ENCODE measurements at regions not wholly inside any gene's neighbourhood (a gene's known extent, or its start where the extent isn't known, plus 50 kb on each side); places are given as distances from the start of the nearest gene placed in this dataset.

DNA sequence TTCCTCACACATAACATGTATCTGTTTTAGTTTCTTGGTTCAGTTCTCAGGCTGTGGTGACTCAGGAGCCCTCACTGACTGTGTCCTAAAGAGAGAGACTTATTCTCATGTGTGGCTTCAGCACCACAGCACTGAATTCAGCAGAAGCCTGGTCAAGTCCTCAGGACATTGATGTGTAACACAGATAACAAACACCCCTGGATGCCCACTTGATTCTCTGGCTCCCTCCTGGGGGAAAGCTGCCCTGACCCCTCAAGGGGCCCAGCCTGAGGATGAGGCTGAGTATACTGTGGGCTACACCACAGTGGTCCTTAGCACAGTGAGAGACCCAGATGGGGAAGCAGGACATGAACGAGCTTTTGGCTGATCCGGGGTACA is 87.2 kb upstream of the VPREB1 start:
- H2BK120ac ChIP-seq (ENCODE audit: low read depth, low read length), result no peak overlapping the region
- no peaks in the 10 kb centered on the region for H3K79me2 ChIP-seq (ENCODE audit: control insufficient read depth, insufficient read depth, low read length)
- H4K5ac ChIP-seq (ENCODE audit: low read length), result no peak overlapping the region
- H3K36me3 ChIP-seq (ENCODE audit: control insufficient read depth, insufficient read depth, low read length), result no peaks in the 10 kb centered on the region
- WGBS (ENCODE audit: extremely low coverage, insufficient coverage, low lambda C conversion rate), result no CpG with 5 or more reads among the region's 2 CpGs
- no peak overlapping the region for H2BK15ac ChIP-seq (replicated peaks; ENCODE audit: low read depth)
- no peak overlapping the region for H3K4me3 ChIP-seq (ENCODE audit: low read length)
- no peak overlapping the region for H3K4ac ChIP-seq (ENCODE audit: low read depth, low read length)
- no peaks in the 10 kb centered on the region for H3K4me1 ChIP-seq (ENCODE audit: control insufficient read depth, low read depth, low read length)
- no peak overlapping the region for H2AK5ac ChIP-seq (ENCODE audit: low read length)
- H2BK5ac ChIP-seq (ENCODE audit: low read length), result no peak overlapping the region
- no peak overlapping the region for H3K27ac ChIP-seq (ENCODE audit: low read depth, low read length)
- H4K8ac ChIP-seq (ENCODE audit: low read depth, low read length), result no peak overlapping the region
- H3K18ac ChIP-seq (ENCODE audit: low read length), result no peak overlapping the region
- no peaks in the 10 kb centered on the region for H3K79me1 ChIP-seq (ENCODE audit: low read length)
- H3K56ac ChIP-seq (ENCODE audit: low read length), result no peak overlapping the region
- no peak for DNase-seq
- no peak overlapping the region for H3K23ac ChIP-seq (ENCODE audit: low read length)
- peaks cover 5% of the 10 kb centered on the region for H3K27me3 ChIP-seq (ENCODE audit: insufficient read depth, low read length, poor library complexity)
- no peak overlapping the region for H3K4me2 ChIP-seq (ENCODE audit: low read length)
- H3K9ac ChIP-seq (ENCODE audit: low read length), result no peak overlapping the region

DNA sequence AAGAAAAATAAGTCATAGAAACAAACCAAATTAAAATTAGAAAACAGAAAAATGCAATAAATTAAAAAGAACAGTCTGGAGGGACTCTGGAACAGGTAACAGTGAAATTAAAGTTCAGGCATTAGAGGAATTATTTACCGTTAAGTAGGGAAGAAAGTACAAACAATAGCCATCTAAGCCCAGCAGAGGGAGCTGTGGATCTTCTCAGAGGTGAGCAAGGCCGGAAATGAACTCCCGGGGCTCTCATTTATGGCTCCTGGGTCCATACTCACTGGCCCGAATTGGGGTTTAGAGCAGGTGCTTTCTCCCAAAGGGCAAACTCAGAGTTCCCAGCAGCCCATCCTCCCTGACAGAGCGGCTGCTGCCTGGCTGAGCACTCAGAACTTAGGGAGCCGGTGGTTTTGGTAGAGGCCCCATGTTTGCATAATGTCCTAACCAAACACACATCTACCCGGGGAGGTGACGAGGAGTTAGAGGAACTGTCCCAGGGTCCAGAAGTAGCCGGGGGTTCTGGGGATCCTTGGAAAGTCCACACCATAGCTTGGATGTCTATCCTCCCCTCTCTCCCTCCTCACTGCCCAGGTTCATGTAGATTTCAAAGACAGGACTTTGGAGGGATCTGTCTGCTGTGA is 87.8 kb upstream of the VPREB1 start:
- no peaks in the 10 kb centered on the region for H3K79me1 ChIP-seq (ENCODE audit: low read length)
- H3K56ac ChIP-seq (ENCODE audit: low read length), result no peak overlapping the region
- H2BK120ac ChIP-seq (ENCODE audit: low read depth, low read length), result no peak overlapping the region
- no peaks in the 10 kb centered on the region for H3K79me2 ChIP-seq (ENCODE audit: control insufficient read depth, insufficient read depth, low read length)
- no peak overlapping the region for H3K9ac ChIP-seq (ENCODE audit: low read length)
- H4K5ac ChIP-seq (ENCODE audit: low read length), result no peak overlapping the region
- H4K8ac ChIP-seq (ENCODE audit: low read depth, low read length), result no peak overlapping the region
- no peak overlapping the region for H2BK5ac ChIP-seq (ENCODE audit: low read length)
- H3K4me3 ChIP-seq (ENCODE audit: low read length), result no peak overlapping the region
- no peak overlapping the region for H2BK15ac ChIP-seq (replicated peaks; ENCODE audit: low read depth)
- H2AK5ac ChIP-seq (ENCODE audit: low read length), result no peak overlapping the region
- peak; percentile 82 for DNase-seq
- H3K4me2 ChIP-seq (ENCODE audit: low read length), result no peak overlapping the region
- H3K27me3 ChIP-seq (ENCODE audit: insufficient read depth, low read length, poor library complexity), result peaks cover 5% of the 10 kb centered on the region
- H3K18ac ChIP-seq (ENCODE audit: low read length), result no peak overlapping the region
- H3K23ac ChIP-seq (ENCODE audit: low read length), result no peak overlapping the region
- H3K4me1 ChIP-seq (ENCODE audit: control insufficient read depth, low read depth, low read length), result no peaks in the 10 kb centered on the region
- H3K36me3 ChIP-seq (ENCODE audit: control insufficient read depth, insufficient read depth, low read length), result no peaks in the 10 kb centered on the region
- H3K27ac ChIP-seq (ENCODE audit: low read depth, low read length), result no peak overlapping the region
- no CpG with 5 or more reads among the region's 9 CpGs for WGBS (ENCODE audit: extremely low coverage, insufficient coverage, low lambda C conversion rate)
- H3K4ac ChIP-seq (ENCODE audit: low read depth, low read length), result no peak overlapping the region

DNA sequence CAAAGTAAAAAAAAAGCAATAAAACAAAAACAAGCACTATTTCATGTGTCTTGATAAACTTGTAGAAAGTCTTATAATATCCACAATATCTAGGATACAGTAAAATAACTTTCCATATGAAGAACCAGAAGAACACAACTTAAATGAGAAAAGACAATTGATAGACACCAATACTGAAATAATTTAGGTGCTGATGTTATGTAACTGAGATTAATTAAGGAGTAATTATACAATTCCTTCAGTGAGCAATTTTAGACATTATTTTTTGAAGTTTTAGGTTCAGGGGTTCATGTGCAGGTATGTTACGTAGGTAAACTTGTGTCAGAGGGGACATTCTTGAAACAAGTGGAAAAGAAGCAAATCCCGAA is 88.3 kb upstream of the VPREB1 start:
- H3K79me1 ChIP-seq (ENCODE audit: low read length), result no peaks in the 10 kb centered on the region
- no peak overlapping the region for H2BK5ac ChIP-seq (ENCODE audit: low read length)
- no peak for DNase-seq
- H3K4me1 ChIP-seq (ENCODE audit: control insufficient read depth, low read depth, low read length), result no peaks in the 10 kb centered on the region
- no peak overlapping the region for H3K27ac ChIP-seq (ENCODE audit: low read depth, low read length)
- H3K36me3 ChIP-seq (ENCODE audit: control insufficient read depth, insufficient read depth, low read length), result no peaks in the 10 kb centered on the region
- H4K8ac ChIP-seq (ENCODE audit: low read depth, low read length), result no peak overlapping the region
- WGBS (ENCODE audit: extremely low coverage, insufficient coverage, low lambda C conversion rate), result no CpG with 5 or more reads among the region's 2 CpGs
- H3K4me2 ChIP-seq (ENCODE audit: low read length), result no peak overlapping the region
- no peak overlapping the region for H2BK120ac ChIP-seq (ENCODE audit: low read depth, low read length)
- no peak overlapping the region for H3K4me3 ChIP-seq (ENCODE audit: low read length)
- no peak overlapping the region for H3K4ac ChIP-seq (ENCODE audit: low read depth, low read length)
- no peaks in the 10 kb centered on the region for H3K79me2 ChIP-seq (ENCODE audit: control insufficient read depth, insufficient read depth, low read length)
- no peak overlapping the region for H4K5ac ChIP-seq (ENCODE audit: low read length)
- H3K9ac ChIP-seq (ENCODE audit: low read length), result no peak overlapping the region
- H3K56ac ChIP-seq (ENCODE audit: low read length), result no peak overlapping the region
- no peak overlapping the region for H2AK5ac ChIP-seq (ENCODE audit: low read length)
- peaks cover 5% of the 10 kb centered on the region for H3K27me3 ChIP-seq (ENCODE audit: insufficient read depth, low read length, poor library complexity)
- H3K23ac ChIP-seq (ENCODE audit: low read length), result no peak overlapping the region
- H2BK15ac ChIP-seq (replicated peaks; ENCODE audit: low read depth), result no peak overlapping the region
- no peak overlapping the region for H3K18ac ChIP-seq (ENCODE audit: low read length)

DNA sequence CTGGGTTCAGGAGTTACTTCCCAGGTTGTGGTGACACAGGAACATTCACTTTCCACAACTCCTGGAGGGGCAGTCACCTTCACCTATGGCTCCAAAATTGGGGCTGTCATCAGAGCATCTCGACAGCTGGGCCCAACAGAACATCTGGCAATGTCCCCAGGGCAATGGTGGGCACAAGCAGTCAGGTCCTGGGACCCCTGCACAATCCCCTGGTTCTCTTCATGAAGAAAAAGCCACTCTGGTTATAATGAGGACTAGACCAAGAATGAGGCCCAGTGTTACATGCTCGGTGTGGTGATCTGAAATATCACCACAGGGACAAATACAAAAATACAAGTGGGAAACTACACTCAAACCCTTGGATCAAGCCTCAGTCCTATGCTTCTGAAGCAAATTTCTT is 89.0 kb upstream of the VPREB1 start:
- WGBS (ENCODE audit: extremely low coverage, insufficient coverage, low lambda C conversion rate), result no CpG with 5 or more reads among the region's 2 CpGs

DNA sequence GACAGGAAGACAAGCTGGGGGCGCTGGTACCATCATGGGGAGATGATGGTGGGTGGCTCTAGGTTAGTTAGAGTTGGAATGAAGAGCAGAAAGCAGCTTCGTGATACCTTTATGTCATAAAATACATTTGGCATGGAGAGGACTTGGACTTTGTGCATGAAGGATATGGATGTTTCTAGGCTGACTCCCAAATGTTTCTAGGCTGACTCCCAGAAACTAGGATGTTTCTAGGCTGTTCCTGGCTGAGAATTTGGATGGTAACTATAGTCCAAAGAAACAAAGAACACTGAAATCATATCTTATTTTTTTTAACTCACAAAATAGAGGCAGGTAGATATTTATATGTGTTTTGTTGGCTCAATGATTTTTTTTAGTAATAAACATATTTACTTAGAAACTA is 89.4 kb upstream of the VPREB1 start:
- WGBS (ENCODE audit: extremely low coverage, insufficient coverage, low lambda C conversion rate), result no CpG with 5 or more reads among the region's 2 CpGs
- Histone ChIP-seq H3K4me2 (ENCODE audit: low read length) (no peak overlapping the region), H3K4ac (ENCODE audit: low read depth, low read length) (no peak overlapping the region), H2AK5ac (ENCODE audit: low read length) (no peak overlapping the region), H3K4me1 (ENCODE audit: control insufficient read depth, low read depth, low read length) (no peaks in the 10 kb centered on the region), H3K4me3 (ENCODE audit: low read length) (no peak overlapping the region), H3K56ac (ENCODE audit: low read length) (no peak overlapping the region), H2BK5ac (ENCODE audit: low read length) (no peak overlapping the region), H4K8ac (ENCODE audit: low read depth, low read length) (no peak overlapping the region), H3K27me3 (ENCODE audit: insufficient read depth, low read length, poor library complexity) (peaks cover 5% of the 10 kb centered on the region), H3K79me1 (ENCODE audit: low read length) (no peaks in the 10 kb centered on the region), H3K18ac (ENCODE audit: low read length) (no peak overlapping the region), H3K79me2 (ENCODE audit: control insufficient read depth, insufficient read depth, low read length) (no peaks in the 10 kb centered on the region), H3K9ac (ENCODE audit: low read length) (no peak overlapping the region), H3K36me3 (ENCODE audit: control insufficient read depth, insufficient read depth, low read length) (no peaks in the 10 kb centered on the region), H2BK15ac (replicated peaks; ENCODE audit: low read depth) (no peak overlapping the region), H4K5ac (ENCODE audit: low read length) (no peak overlapping the region), H2BK120ac (ENCODE audit: low read depth, low read length) (no peak overlapping the region), H3K27ac (ENCODE audit: low read depth, low read length) (no peak overlapping the region), H3K23ac (ENCODE audit: low read length) (no peak overlapping the region)
- no peak for DNase-seq

More for the DNA sequence above, 89.0 kb upstream of the VPREB1 start:
- H3K4me2 ChIP-seq (ENCODE audit: low read length), result no peak overlapping the region
- H3K79me1 ChIP-seq (ENCODE audit: low read length), result no peaks in the 10 kb centered on the region
- no peak overlapping the region for H3K27ac ChIP-seq (ENCODE audit: low read depth, low read length)
- no peak overlapping the region for H3K56ac ChIP-seq (ENCODE audit: low read length)
- H2AK5ac ChIP-seq (ENCODE audit: low read length), result no peak overlapping the region
- no peak overlapping the region for H3K9ac ChIP-seq (ENCODE audit: low read length)
- H3K4me1 ChIP-seq (ENCODE audit: control insufficient read depth, low read depth, low read length), result no peaks in the 10 kb centered on the region
- H3K27me3 ChIP-seq (ENCODE audit: insufficient read depth, low read length, poor library complexity), result peaks cover 5% of the 10 kb centered on the region
- no peak overlapping the region for H4K8ac ChIP-seq (ENCODE audit: low read depth, low read length)
- no peaks in the 10 kb centered on the region for H3K36me3 ChIP-seq (ENCODE audit: control insufficient read depth, insufficient read depth, low read length)
- no peak overlapping the region for H3K4ac ChIP-seq (ENCODE audit: low read depth, low read length)
- no peak overlapping the region for H2BK15ac ChIP-seq (replicated peaks; ENCODE audit: low read depth)
- DNase-seq, result no peak
- H2BK120ac ChIP-seq (ENCODE audit: low read depth, low read length), result no peak overlapping the region
- H3K23ac ChIP-seq (ENCODE audit: low read length), result no peak overlapping the region
- H3K18ac ChIP-seq (ENCODE audit: low read length), result no peak overlapping the region
- H4K5ac ChIP-seq (ENCODE audit: low read length), result no peak overlapping the region
- no peak overlapping the region for H2BK5ac ChIP-seq (ENCODE audit: low read length)
- no peaks in the 10 kb centered on the region for H3K79me2 ChIP-seq (ENCODE audit: control insufficient read depth, insufficient read depth, low read length)
- H3K4me3 ChIP-seq (ENCODE audit: low read length), result no peak overlapping the region

DNA sequence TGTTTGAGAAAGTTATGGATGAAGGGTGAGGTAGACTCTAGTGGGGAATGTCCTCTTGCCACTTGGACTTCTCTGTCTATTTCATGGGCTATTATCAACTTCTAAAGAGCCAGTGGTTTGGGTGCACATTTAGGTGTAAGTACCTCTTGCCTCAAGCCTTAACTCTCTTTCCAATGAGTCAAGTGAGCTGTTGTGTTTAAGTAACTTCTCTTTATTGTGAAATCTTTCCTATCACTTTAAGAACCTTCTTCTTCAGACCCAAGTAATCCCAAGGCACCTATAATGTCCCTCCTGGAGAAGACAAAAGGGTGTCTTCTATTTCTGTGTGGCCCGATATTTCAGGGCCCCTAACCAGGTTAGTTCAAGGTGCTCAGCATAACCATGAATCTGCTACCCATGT is 90.5 kb upstream of the VPREB1 start:
- Histone ChIP-seq H2BK5ac (ENCODE audit: low read length) (no peak overlapping the region), H3K27me3 (ENCODE audit: insufficient read depth, low read length, poor library complexity) (peaks cover 2% of the 10 kb centered on the region), H3K9ac (ENCODE audit: low read length) (no peak overlapping the region), H2AK5ac (ENCODE audit: low read length) (no peak overlapping the region), H3K79me1 (ENCODE audit: low read length) (no peaks in the 10 kb centered on the region), H4K8ac (ENCODE audit: low read depth, low read length) (no peak overlapping the region), H3K56ac (ENCODE audit: low read length) (no peak overlapping the region), H3K23ac (ENCODE audit: low read length) (no peak overlapping the region), H3K4me2 (ENCODE audit: low read length) (no peak overlapping the region), H3K4me1 (ENCODE audit: control insufficient read depth, low read depth, low read length) (no peaks in the 10 kb centered on the region), H4K5ac (ENCODE audit: low read length) (no peak overlapping the region), H3K79me2 (ENCODE audit: control insufficient read depth, insufficient read depth, low read length) (no peaks in the 10 kb centered on the region), H2BK15ac (replicated peaks; ENCODE audit: low read depth) (no peak overlapping the region), H3K27ac (ENCODE audit: low read depth, low read length) (no peak overlapping the region), H3K4me3 (ENCODE audit: low read length) (no peak overlapping the region), H2BK120ac (ENCODE audit: low read depth, low read length) (no peak overlapping the region), H3K18ac (ENCODE audit: low read length) (no peak overlapping the region), H3K36me3 (ENCODE audit: control insufficient read depth, insufficient read depth, low read length) (no peaks in the 10 kb centered on the region), H3K4ac (ENCODE audit: low read depth, low read length) (no peak overlapping the region)
- WGBS (ENCODE audit: extremely low coverage, insufficient coverage, low lambda C conversion rate), result no CpG with 5 or more reads among the region's 1 CpG
- DNase-seq, result no peak
